Nephron progenitor cell (in vitro differentiated cells): ENCODE measurements at regions not wholly inside any gene's neighbourhood (a gene's known extent, or its start where the extent isn't known, plus 50 kb on each side); places are given as distances from the start of the nearest gene placed in this dataset.

ENCODE experiments used
- DNase-seq: peaks from one replicate; pipeline ENCODE4 v3.0.0; 2021
- H3K27ac Mint-ChIP-seq: 2 replicates; pipeline ENCODE4 v1.8.0; 2021; ENCODE audit warnings: mild to moderate bottlenecking, moderate library complexity, mixed read lengths
- H3K27me3 Mint-ChIP-seq: 2 replicates; pipeline ENCODE4 v1.8.0; 2021; ENCODE audit warnings: mild to moderate bottlenecking, low read depth, mixed read lengths; ENCODE audit not compliant: poor library complexity
- H3K36me3 Mint-ChIP-seq: 2 replicates; pipeline ENCODE4 v1.8.0; 2021; ENCODE audit warnings: low read depth, mixed read lengths
- H3K4me1 Mint-ChIP-seq: 2 replicates; pipeline ENCODE4 v1.8.0; 2021; ENCODE audit warnings: mixed read lengths
- H3K4me3 Mint-ChIP-seq: 2 replicates; pipeline ENCODE4 v1.8.0; 2021; ENCODE audit warnings: mild to moderate bottlenecking, moderate library complexity, mixed read lengths
- H3K9me3 Mint-ChIP-seq: 2 replicates; pipeline ENCODE4 v1.8.0; 2021; ENCODE audit warnings: mild to moderate bottlenecking, moderate library complexity, mixed read lengths
- TF ChIP-seq, protein P1 (sequence below): fragments of 200-600 bp; sonication (generic); IDR thresholded peaks from 2 replicates; pipeline ENCODE4 v1.5.0; 2021; ENCODE audit warnings: antibody characterized with exemption

DNA sequence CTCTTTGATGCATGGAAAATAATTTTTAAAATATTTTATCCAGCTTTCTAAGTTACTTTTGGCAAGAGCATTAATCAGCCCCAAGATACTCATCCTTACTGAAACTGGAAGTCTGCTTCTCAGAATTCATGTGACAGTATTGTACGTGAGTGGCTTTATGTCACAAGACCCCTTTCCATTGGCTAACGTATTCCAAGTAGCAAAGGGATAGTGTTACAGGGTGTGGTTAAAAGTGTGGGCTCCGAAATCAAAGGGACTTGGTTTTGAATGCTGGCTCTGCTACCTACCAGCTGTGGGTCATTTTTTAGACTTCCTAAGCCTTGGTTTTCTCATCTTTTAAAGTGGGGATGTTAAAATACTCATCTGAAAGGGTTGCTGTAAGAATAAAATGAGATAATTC is 91.7 kb downstream of the RHOU start:
- TF ChIP-seq, protein P1, sequence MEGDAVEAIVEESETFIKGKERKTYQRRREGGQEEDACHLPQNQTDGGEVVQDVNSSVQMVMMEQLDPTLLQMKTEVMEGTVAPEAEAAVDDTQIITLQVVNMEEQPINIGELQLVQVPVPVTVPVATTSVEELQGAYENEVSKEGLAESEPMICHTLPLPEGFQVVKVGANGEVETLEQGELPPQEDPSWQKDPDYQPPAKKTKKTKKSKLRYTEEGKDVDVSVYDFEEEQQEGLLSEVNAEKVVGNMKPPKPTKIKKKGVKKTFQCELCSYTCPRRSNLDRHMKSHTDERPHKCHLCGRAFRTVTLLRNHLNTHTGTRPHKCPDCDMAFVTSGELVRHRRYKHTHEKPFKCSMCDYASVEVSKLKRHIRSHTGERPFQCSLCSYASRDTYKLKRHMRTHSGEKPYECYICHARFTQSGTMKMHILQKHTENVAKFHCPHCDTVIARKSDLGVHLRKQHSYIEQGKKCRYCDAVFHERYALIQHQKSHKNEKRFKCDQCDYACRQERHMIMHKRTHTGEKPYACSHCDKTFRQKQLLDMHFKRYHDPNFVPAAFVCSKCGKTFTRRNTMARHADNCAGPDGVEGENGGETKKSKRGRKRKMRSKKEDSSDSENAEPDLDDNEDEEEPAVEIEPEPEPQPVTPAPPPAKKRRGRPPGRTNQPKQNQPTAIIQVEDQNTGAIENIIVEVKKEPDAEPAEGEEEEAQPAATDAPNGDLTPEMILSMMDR: no peak
- peaks cover 4% of the 10 kb centered on the region for H3K27me3 Mint-ChIP-seq
- no peak for DNase-seq
- H3K4me3 Mint-ChIP-seq: no peak overlapping the region
- H3K36me3 Mint-ChIP-seq: no peaks in the 10 kb centered on the region
- H3K4me1 Mint-ChIP-seq: peaks cover 44% of the 10 kb centered on the region
- no peak overlapping the region for H3K27ac Mint-ChIP-seq
- peaks cover 8% of the 10 kb centered on the region for H3K9me3 Mint-ChIP-seq

DNA sequence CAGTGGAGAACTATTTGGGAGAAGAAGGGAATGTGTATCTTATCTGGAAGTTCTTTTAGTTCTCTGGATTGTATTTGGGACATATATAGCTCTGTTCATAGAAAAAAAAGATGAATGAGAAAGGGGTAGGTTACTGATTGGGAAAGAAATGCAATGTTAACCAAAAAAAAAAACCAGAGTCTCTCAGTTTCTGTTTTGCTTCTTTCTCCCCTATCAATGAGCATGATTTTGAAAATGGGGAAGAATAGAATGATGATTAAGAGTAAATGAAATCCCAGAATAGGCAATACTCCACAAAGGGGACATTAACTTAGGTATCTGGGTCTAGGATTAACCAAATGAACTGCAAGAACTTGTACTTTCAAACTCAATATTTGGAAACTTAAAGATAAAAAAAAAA is 92.9 kb downstream of the RHOU start:
- Mint-ChIP-seq H3K36me3 (no peaks in the 10 kb centered on the region), H3K9me3 (peaks cover 8% of the 10 kb centered on the region), H3K4me3 (no peak overlapping the region), H3K4me1 (peaks cover 55% of the 10 kb centered on the region), H3K27me3 (peaks cover 4% of the 10 kb centered on the region), H3K27ac (no peak overlapping the region)
- TF ChIP-seq, protein P1: no peak
- DNase-seq: no peak

DNA sequence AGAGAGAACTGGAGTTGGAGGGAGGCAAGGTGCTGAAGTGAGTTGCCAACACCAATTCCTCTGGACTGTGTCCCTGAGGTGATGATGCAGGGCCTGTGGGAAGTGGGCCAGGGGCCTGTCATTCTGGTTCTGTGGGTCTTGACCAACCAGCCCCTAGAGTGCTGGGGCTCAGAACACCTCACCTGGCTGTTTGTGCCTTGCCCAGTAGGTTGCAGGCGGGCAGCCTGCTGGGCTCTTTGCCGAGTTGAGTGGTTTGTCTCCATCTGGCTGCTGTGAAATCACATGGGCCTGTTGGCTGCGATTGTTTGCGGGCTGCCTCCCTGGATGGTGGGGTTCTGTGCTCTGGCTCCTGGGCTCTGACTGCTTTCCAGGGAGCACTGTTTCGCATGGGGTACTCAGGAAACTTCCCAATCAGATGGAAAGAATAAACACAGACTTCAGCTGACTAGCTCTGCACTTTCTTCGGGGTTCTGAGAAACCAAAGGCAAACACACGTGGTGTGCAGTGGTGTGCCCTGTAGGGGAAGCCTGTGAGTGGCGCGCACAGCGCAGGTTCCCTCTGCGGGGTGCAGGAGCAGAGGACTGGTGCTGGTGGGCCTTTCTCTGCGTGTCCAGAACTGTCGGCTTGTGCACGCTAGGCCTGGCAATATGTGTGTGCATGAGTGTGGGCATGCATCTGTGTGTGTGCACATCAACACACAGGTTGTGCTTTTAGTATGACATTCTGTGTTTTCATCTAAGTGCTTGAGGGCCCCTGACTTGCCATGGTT is 95.1 kb downstream of the RHOU start:
- H3K36me3 Mint-ChIP-seq: no peaks in the 10 kb centered on the region
- H3K4me3 Mint-ChIP-seq: no peak overlapping the region
- peaks cover 76% of the 10 kb centered on the region for H3K4me1 Mint-ChIP-seq
- peaks cover 7% of the 10 kb centered on the region for H3K27me3 Mint-ChIP-seq
- peak overlapping the region; percentile 39 for H3K27ac Mint-ChIP-seq
- TF ChIP-seq, protein P1: no peak
- DNase-seq: no peak
- peaks cover 5% of the 10 kb centered on the region for H3K9me3 Mint-ChIP-seq

DNA sequence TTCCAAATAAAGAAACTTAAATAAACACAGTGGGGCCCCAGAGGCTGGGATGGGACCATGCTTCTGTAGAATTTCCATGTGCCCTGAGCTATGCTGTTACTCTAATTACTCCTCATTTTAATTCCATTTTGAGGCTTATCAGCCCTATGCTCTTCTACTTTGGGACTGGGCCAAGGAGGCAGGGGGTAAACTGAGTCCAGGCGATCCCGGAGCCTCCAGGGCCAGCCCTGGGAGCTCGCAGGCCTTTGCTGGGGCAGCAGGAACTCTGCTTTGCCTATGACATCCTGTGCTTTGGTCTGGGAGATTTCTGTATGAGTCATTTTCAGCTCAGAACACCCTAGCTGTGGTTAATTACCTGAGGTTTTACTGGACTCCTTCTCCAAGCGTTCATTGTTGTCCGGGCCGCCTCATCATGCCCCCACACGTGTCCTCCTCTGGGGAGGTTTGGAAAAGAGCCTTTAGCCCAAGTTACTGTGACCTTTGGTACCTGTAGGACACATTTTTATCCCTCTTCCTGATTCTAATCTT is 95.7 kb downstream of the RHOU start:
- DNase-seq: no peak
- Mint-ChIP-seq H3K9me3 (peaks cover 4% of the 10 kb centered on the region), H3K4me1 (peaks cover 79% of the 10 kb centered on the region), H3K27ac (no peak overlapping the region), H3K36me3 (no peaks in the 10 kb centered on the region), H3K4me3 (no peak overlapping the region), H3K27me3 (peaks cover 9% of the 10 kb centered on the region)
- TF ChIP-seq, protein P1: no peak

DNA sequence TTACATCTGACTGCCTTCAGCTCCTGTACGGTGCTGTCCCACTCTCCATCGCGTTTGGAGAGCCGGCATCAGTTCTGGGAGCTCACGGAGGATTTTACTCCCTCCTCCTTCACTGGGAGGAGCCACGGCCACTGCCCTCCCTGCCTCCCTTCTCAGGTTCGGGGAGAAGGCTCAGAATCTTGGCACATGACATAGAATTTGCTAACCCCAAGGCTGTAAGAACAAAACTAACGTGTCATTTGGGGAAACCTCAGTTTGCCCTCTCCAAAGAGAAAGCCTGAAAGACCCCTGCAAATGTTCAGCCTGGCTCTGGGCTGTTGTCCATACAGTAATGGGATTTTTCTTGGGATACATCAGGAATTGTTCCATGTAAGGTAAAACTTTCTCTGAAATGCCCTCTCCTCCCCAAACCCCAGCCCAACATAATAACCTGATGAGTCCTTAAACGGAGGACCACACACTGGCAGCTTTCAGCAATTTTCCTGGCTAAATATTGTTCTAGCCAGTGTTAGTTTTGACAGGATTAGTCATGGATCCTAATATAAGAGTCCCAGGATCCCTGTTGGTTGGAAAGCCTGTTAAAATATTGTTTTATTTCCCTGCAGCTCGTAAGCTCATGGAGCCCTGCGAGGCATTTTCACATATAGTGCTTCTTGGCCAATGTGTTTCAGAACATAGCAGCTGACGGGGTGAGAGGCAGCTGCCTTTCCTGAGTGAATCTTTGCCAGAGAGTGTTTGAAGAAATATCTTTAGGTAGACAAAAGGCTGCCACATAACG is 98.8 kb downstream of the RHOU start:
- no peak overlapping the region for H3K4me3 Mint-ChIP-seq

More for the DNA sequence above, 98.8 kb downstream of the RHOU start:
- TF ChIP-seq, protein P1: no peak
- H3K36me3 Mint-ChIP-seq: no peaks in the 10 kb centered on the region
- H3K9me3 Mint-ChIP-seq: peaks cover 4% of the 10 kb centered on the region
- no peak for DNase-seq
- peak overlapping the region; percentile 74 for H3K27ac Mint-ChIP-seq
- peaks cover 91% of the 10 kb centered on the region for H3K4me1 Mint-ChIP-seq
- H3K27me3 Mint-ChIP-seq: peaks cover 10% of the 10 kb centered on the region
